Ascending aorta (tissue), 2 donors: ENCODE measurements at regions not wholly inside any gene's neighbourhood (a gene's known extent, or its start where the extent isn't known, plus 50 kb on each side); places are given as distances from the start of the nearest gene placed in this dataset.

Experiments used
- DNase-seq, 2 donors: peaks; one replicate each; pipeline ENCODE4 v3.0.0-alpha.2; 2019; ENCODE audit warnings: low spot score in 2 of 2
- H3K27ac ChIP-seq, 2 donors: fragments of 200-600 bp; sonication (generic); one replicate each; pipeline ENCODE4 v1.5.1; 2016 to 2017; ENCODE audit warnings: mild to moderate bottlenecking in 1 of 2
- H3K27me3 ChIP-seq: fragments of 200-600 bp; sonication (generic); one replicate; pipeline ENCODE4 v1.5.1; 2017
- H3K36me3 ChIP-seq, 2 donors: fragments of 200-600 bp; sonication (generic); one replicate each; pipeline ENCODE4 v1.5.1; 2016
- H3K4me1 ChIP-seq, 2 donors: fragments of 200-600 bp; sonication (generic); one replicate each; pipeline ENCODE4 v1.5.1; 2016 to 2017; ENCODE audit warnings: mild to moderate bottlenecking in 1 of 2
- H3K4me3 ChIP-seq, 2 donors: fragments of 200-600 bp; sonication (generic); one replicate each; pipeline ENCODE4 v1.5.1; 2016 to 2017; ENCODE audit warnings: mild to moderate bottlenecking in 1 of 2
- H3K9me3 ChIP-seq, 2 donors: fragments of 200-600 bp; sonication (generic); one replicate each; pipeline ENCODE4 v1.5.1; 2016
- intact Hi-C: fragments of 100-400 bp; cut with DNase I; formaldehyde crosslinking; loops from one replicate; pipeline ENCODE4 v1.15.1; 2023
- TF ChIP-seq, protein P1 (sequence below), 3 experiments: fragments of 200-600 bp in 2 of 3; fragments of 450-650 bp in 1 of 3; sonication (generic) in 2 of 3; IDR thresholded peaks; one replicate each; pipeline ENCODE4 v1.5.1; 2016 to 2019; ENCODE audit warnings: antibody characterized with exemption in 3 of 3, mild to moderate bottlenecking in 1 of 3, moderate library complexity in 1 of 3

GRCh38 chr4:188484256-188484655 lies 345.0 kb downstream of the TRIML1 start:
- intact Hi-C loops: no loop called here
- Histone ChIP-seq H3K27me3 (no peaks in the 10 kb centered on the region), H3K4me1 (no peaks in the 10 kb centered on the region), H3K4me3 (no peak overlapping the region), H3K36me3 (no peaks in the 10 kb centered on the region), H3K27ac (no peak overlapping the region), H3K9me3 (no peaks in the 10 kb centered on the region)
- no peak for DNase-seq
- TF ChIP-seq, protein P1, sequence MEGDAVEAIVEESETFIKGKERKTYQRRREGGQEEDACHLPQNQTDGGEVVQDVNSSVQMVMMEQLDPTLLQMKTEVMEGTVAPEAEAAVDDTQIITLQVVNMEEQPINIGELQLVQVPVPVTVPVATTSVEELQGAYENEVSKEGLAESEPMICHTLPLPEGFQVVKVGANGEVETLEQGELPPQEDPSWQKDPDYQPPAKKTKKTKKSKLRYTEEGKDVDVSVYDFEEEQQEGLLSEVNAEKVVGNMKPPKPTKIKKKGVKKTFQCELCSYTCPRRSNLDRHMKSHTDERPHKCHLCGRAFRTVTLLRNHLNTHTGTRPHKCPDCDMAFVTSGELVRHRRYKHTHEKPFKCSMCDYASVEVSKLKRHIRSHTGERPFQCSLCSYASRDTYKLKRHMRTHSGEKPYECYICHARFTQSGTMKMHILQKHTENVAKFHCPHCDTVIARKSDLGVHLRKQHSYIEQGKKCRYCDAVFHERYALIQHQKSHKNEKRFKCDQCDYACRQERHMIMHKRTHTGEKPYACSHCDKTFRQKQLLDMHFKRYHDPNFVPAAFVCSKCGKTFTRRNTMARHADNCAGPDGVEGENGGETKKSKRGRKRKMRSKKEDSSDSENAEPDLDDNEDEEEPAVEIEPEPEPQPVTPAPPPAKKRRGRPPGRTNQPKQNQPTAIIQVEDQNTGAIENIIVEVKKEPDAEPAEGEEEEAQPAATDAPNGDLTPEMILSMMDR (IDR thresholded peaks at IDR 0.05): no peak

GRCh38 chr4:188485906-188486305 lies 346.7 kb downstream of the TRIML1 start:
- Histone ChIP-seq H3K27me3 (no peaks in the 10 kb centered on the region), H3K9me3 (peaks cover 0 to 5% of the 10 kb centered on the region in 2 donors), H3K4me3 (no peak overlapping the region), H3K36me3 (no peaks in the 10 kb centered on the region), H3K27ac (no peak overlapping the region), H3K4me1 (no peaks in the 10 kb centered on the region)
- TF ChIP-seq, protein P1 (IDR thresholded peaks at IDR 0.05): no peak
- intact Hi-C loops: no loop called here
- DNase-seq: no peak

- TF ChIP-seq, protein P1 (IDR thresholded peaks at IDR 0.05): no peak
- Histone ChIP-seq H3K27me3 (no peaks in the 10 kb centered on the region), H3K36me3 (no peaks in the 10 kb centered on the region), H3K9me3 (peaks cover 0 to 5% of the 10 kb centered on the region in 2 donors), H3K4me1 (no peaks in the 10 kb centered on the region), H3K27ac (no peak overlapping the region), H3K4me3 (no peak overlapping the region)
- intact Hi-C loops: no loop called here
- DNase-seq: no peak
These were observed 353.6 kb downstream of the TRIML1 start for GRCh38 chr4:188492886-188493285.

DNA sequence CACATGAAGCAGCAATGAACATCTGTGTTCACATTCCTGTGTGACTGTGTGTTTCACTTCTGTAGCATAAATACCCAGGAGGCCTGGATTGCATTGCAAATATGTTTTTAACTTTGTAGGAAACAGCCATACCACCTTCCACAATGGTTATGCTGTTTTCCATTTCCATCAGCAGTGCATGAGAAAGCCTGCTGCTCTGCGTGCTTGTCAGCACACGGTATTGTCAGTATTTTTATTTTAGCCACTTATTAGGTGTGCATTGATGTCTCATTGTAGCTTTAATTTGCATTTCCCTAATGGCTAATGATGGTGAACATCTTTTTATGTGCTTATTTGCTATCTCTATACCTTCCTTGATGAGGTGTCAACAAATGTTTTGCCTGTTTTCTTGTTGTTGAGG lies 355.9 kb downstream of the TRIML1 start:
- TF ChIP-seq, protein P1 (IDR thresholded peaks at IDR 0.05): no peak
- H3K27me3 ChIP-seq: no peaks in the 10 kb centered on the region
- peaks cover 0 to 5% of the 10 kb centered on the region in 2 donors for H3K9me3 ChIP-seq
- no peak for DNase-seq
- no peak overlapping the region for H3K27ac ChIP-seq
- intact Hi-C loops: no loop called here
- H3K4me3 ChIP-seq: no peak overlapping the region
- H3K4me1 ChIP-seq: no peaks in the 10 kb centered on the region
- H3K36me3 ChIP-seq: no peaks in the 10 kb centered on the region

DNA sequence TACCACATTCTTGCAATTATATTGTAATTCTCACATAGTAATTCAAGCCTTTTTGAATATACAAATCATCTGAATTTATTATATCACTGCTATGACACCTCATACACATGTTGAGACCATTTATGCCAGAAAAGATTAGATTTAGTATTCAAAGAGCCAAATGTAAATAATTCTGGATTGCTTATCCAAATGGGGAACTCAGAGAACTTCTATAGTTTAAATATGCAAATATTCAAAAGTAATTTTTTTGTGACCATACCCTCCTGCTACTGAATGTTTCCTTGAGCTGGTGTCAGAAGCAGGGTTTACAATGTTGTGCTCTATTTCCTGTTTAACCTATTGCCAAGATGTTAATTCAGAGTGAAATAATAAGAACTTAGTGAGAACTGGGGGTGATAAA lies 372.2 kb downstream of the TRIML1 start:
- H3K9me3 ChIP-seq: no peaks in the 10 kb centered on the region
- TF ChIP-seq, protein P1 (IDR thresholded peaks at IDR 0.05): no peak
- no peak for DNase-seq
- no peak overlapping the region for H3K27ac ChIP-seq
- intact Hi-C loops: no loop called here
- no peaks in the 10 kb centered on the region for H3K36me3 ChIP-seq
- no peak overlapping the region for H3K4me3 ChIP-seq
- H3K4me1 ChIP-seq: no peaks in the 10 kb centered on the region
- no peaks in the 10 kb centered on the region for H3K27me3 ChIP-seq

DNA sequence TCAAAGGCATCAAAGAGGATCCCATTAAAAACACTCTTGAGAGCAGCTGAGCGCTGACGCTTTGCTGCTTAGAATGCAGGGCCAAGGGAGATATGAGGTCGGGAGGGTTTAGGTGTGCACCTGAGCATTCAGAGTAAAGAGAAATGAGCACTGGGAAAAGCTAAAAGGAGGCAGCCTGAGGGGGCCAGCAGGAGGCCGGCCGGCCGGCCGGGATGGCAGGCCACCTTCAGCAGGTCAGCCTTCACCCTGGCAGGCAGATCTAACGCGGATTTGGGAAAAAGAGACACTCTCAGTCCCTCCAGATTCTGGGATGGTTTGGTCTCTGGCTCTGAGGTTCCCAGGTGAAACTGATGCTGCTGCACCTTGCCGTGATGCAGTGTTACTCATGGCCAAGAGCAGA lies 393.5 kb downstream of the TRIML1 start:
- no peaks in the 10 kb centered on the region for H3K9me3 ChIP-seq

More for the DNA sequence above, 393.5 kb downstream of the TRIML1 start:
- Histone ChIP-seq H3K27me3 (no peaks in the 10 kb centered on the region), H3K27ac (no peak overlapping the region), H3K36me3 (no peaks in the 10 kb centered on the region), H3K4me1 (no peaks in the 10 kb centered on the region), H3K4me3 (no peak overlapping the region)
- TF ChIP-seq, protein P1 (IDR thresholded peaks at IDR 0.05): no peak
- no peak for DNase-seq
- intact Hi-C loops: no loop called here
